COLO829 (cell line): ENCODE measurements at regions not wholly inside any gene's neighbourhood (a gene's known extent, or its start where the extent isn't known, plus 50 kb on each side); places are given as distances from the start of the nearest gene placed in this dataset.
"Not testable (repeated sequence)": the region's sequence is repeated elsewhere in the genome, so short reads cannot be mapped to it uniquely, and the experiment has no call there.

ENCODE experiments used
- DNase-seq: peaks from one replicate; pipeline ENCODE4 v3.0.0; 2012; ENCODE audit warnings: low spot score

GRCh38 chr4:27638163-27638915 is 777.7 kb downstream of the STIM2 start:
- DNase-seq: no peak

GRCh38 chr4:27643101-27643500 is 782.5 kb downstream of the STIM2 start:
- DNase-seq: no peak

- DNase-seq: no peak
Observed at GRCh38 chr4:27648416-27648815, 787.8 kb downstream of the STIM2 start.

GRCh38 chr4:27662426-27662825 is 801.8 kb downstream of the STIM2 start:
- no peak for DNase-seq

GRCh38 chr4:27666943-27667342 is 806.3 kb downstream of the STIM2 start:
- peak; percentile 2 for DNase-seq

GRCh38 chr4:27668001-27668400 is 807.4 kb downstream of the STIM2 start:
- DNase-seq: no peak

- no peak for DNase-seq
Observed at GRCh38 chr4:27678027-27678426, 817.4 kb downstream of the STIM2 start.

GRCh38 chr4:27684610-27685011 is 824.0 kb downstream of the STIM2 start:
- DNase-seq: no peak

- no peak for DNase-seq
Observed at GRCh38 chr4:27685091-27685490, 824.5 kb downstream of the STIM2 start.

- DNase-seq: no peak
Observed at GRCh38 chr4:27685947-27686346, 825.3 kb downstream of the STIM2 start.

- DNase-seq: peak; percentile 24
Observed at GRCh38 chr4:27692158-27692557, 831.5 kb downstream of the STIM2 start.

- DNase-seq: no peak
Observed at GRCh38 chr4:27692868-27693634, 832.4 kb downstream of the STIM2 start.

- DNase-seq: not testable (repeated sequence)
Observed at GRCh38 chr4:27696257-27696656, 835.6 kb downstream of the STIM2 start.

- DNase-seq: no peak
Observed at GRCh38 chr4:27701606-27702005, 841.0 kb downstream of the STIM2 start.

GRCh38 chr4:27702730-27703431 is 842.2 kb downstream of the STIM2 start:
- peak; percentile 2 for DNase-seq

- DNase-seq: no peak
Observed at GRCh38 chr4:27703771-27704170, 843.1 kb downstream of the STIM2 start.

GRCh38 chr4:27711041-27711440 is 850.4 kb downstream of the STIM2 start:
- DNase-seq: no peak

- no peak for DNase-seq
Observed at GRCh38 chr4:27714073-27714472, 853.4 kb downstream of the STIM2 start.

- DNase-seq: no peak
Observed at GRCh38 chr4:27716693-27717430, 856.2 kb downstream of the STIM2 start.

GRCh38 chr4:27717431-27717755 is 856.8 kb downstream of the STIM2 start:
- DNase-seq: no peak

GRCh38 chr4:27720010-27720766 is 859.5 kb downstream of the STIM2 start:
- DNase-seq: no peak

GRCh38 chr4:27721193-27721592 is 860.6 kb downstream of the STIM2 start:
- DNase-seq: no peak
